Uterus (tissue), 3 donors: ENCODE measurements at regions not wholly inside any gene's neighbourhood (a gene's known extent, or its start where the extent isn't known, plus 50 kb on each side); places are given as distances from the start of the nearest gene placed in this dataset.

Experiments
- DNase-seq, 2 donors: peaks; one replicate each; pipeline ENCODE4 v3.0.0-alpha.2; 2019 to 2020
- H3K27ac ChIP-seq, 2 donors: fragments of 200-600 bp; sonication (generic); 1 replicate in 1 of 2; 2 replicates in 1 of 2; pipeline ENCODE4 v1.5.1; 2016 to 2018
- H3K27me3 ChIP-seq, 2 donors: fragments of 200-600 bp; sonication (generic); one replicate each; pipeline ENCODE4 v1.5.1; 2018 to 2019; ENCODE audit warnings: control low read depth in 1 of 2
- H3K36me3 ChIP-seq, 2 donors: fragments of 200-600 bp; sonication (generic); one replicate each; pipeline ENCODE4 v1.5.1; 2019; ENCODE audit warnings: control low read depth in 1 of 2
- H3K4me1 ChIP-seq, 2 donors: fragments of 200-600 bp; sonication (generic); one replicate each; pipeline ENCODE4 v1.5.1; 2018 to 2019; ENCODE audit warnings: control low read depth in 1 of 2
- H3K4me3 ChIP-seq, 2 donors: fragments of 200-600 bp; sonication (generic); 1 replicate in 1 of 2; 2 replicates in 1 of 2; pipeline ENCODE4 v1.5.1; 2018 to 2019; ENCODE audit warnings: mild to moderate bottlenecking in 1 of 2
- H3K9me3 ChIP-seq, 2 donors: fragments of 200-600 bp; sonication (generic); one replicate each; pipeline ENCODE4 v1.5.1; 2019; ENCODE audit warnings: control low read depth in 1 of 2
- CTCF ChIP-seq, 4 experiments: fragments of 200-600 bp in 2 of 4; fragments of 450-650 bp in 2 of 4; sonication (generic) in 2 of 4; IDR thresholded peaks; one replicate each; pipeline ENCODE4 v1.5.1; 2016 to 2019; ENCODE audit warnings: antibody characterized with exemption in 4 of 4, mild to moderate bottlenecking in 2 of 4, moderate library complexity in 1 of 4
- POLR2A ChIP-seq, 2 donors: fragments of 450-650 bp; IDR thresholded peaks; one replicate each; pipeline ENCODE4 v1.6.1; 2016; ENCODE audit warnings: antibody characterized with exemption in 2 of 2, mild to moderate bottlenecking in 1 of 2, moderate library complexity in 1 of 2
- intact Hi-C: fragments of 100-400 bp; cut with DNase I; formaldehyde crosslinking; loops from one replicate; pipeline ENCODE4 v1.15.1; 2023; ENCODE audit warnings: low total_unique reads
- donor health status: DM: yes; HTN: yes; CAD: no.

DNA sequence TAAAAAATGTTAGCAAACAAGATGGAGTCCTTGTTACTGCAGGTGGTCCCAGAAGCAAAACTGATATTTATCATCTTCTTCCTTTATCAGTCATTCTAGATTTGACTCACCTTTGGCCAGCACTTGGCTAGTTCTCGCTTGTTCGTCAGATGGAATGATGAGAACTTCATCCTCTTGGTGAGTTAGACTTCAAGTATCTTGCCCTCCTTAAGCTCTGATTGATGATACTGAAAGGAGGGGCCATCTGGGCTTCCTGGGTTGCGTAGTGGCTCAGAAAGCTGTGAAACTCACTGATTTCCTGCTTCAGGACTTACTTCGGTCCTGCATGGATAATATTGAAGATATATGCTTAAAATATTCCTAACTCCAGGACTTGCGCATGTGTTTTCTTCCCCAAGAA lies 1248.2 kb upstream of the CDH9 start:
- Histone ChIP-seq H3K36me3 (no peaks in the 10 kb centered on the region), H3K9me3 (no peaks in the 10 kb centered on the region), H3K27ac (no peak overlapping the region), H3K27me3 (no peaks in the 10 kb centered on the region), H3K4me3 (no peak overlapping the region), H3K4me1 (no peaks in the 10 kb centered on the region)
- no peak for DNase-seq
- intact Hi-C loops, result no loop called here
- no peak for TF ChIP-seq POLR2A (IDR thresholded peaks at IDR 0.05)
- TF ChIP-seq CTCF (IDR thresholded peaks at IDR 0.05), result no peak

DNA sequence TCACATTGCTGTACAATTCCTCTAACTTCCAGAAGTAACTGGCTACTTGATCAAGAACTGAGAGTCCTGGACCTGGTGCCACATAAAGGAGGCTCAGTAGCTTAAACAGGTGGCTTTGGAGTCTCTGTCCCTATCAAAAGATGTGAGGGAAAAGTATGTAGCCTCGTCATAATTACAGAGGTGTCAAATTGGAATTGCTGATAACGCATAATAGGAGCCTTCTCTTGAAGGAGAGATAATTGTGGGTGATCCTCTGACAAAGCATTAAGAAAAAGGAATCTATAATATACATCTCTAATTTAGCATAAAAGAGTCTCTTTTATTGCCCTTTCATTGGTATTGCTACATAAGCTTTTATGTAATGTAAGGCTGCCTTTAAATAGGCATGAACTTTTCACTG lies 1246.4 kb upstream of the CDH9 start:
- Histone ChIP-seq H3K27ac (no peak overlapping the region), H3K36me3 (no peaks in the 10 kb centered on the region), H3K4me1 (no peaks in the 10 kb centered on the region), H3K4me3 (no peak overlapping the region), H3K9me3 (no peaks in the 10 kb centered on the region), H3K27me3 (no peaks in the 10 kb centered on the region)
- no peak for DNase-seq
- intact Hi-C loops, result no loop called here
- TF ChIP-seq POLR2A (IDR thresholded peaks at IDR 0.05) (no peak), CTCF (IDR thresholded peaks at IDR 0.05) (no peak)

DNA sequence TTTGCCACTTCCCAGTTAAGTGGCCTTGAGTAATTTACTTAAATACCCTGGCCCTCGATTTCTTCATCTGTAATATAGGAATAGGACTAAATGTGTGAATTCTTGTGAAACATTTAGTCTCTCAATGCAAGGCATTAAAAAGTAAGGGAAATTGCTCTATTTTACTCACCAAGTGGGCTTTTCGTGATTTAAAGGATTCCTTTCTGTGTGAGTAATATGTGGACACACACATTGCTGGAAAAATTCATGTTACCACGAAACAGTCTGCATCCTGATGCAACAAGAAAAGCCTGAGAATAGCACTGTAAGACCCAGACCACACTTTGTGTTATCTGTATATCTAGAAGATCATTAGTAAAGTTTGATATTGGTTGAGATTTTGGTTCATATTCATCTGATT lies 1243.0 kb upstream of the CDH9 start:
- TF ChIP-seq CTCF (IDR thresholded peaks at IDR 0.05), result no peak
- no peak for DNase-seq
- intact Hi-C loops, result no loop called here
- Histone ChIP-seq H3K4me3 (no peak overlapping the region), H3K27me3 (no peaks in the 10 kb centered on the region), H3K9me3 (no peaks in the 10 kb centered on the region), H3K36me3 (no peaks in the 10 kb centered on the region), H3K27ac (no peak overlapping the region), H3K4me1 (no peaks in the 10 kb centered on the region)

GRCh38 chr5:28275931-28276330 lies 1237.5 kb upstream of the CDH9 start:
- TF ChIP-seq CTCF (IDR thresholded peaks at IDR 0.05), result no peak
- no peak for TF ChIP-seq POLR2A (IDR thresholded peaks at IDR 0.05)
- H3K4me1 ChIP-seq, result no peaks in the 10 kb centered on the region
- H3K36me3 ChIP-seq, result no peaks in the 10 kb centered on the region
- no peaks in the 10 kb centered on the region for H3K9me3 ChIP-seq
- H3K27ac ChIP-seq, result no peak overlapping the region
- intact Hi-C loops, result no loop called here
- H3K4me3 ChIP-seq, result no peak overlapping the region
- DNase-seq, result no peak
- no peaks in the 10 kb centered on the region for H3K27me3 ChIP-seq

DNA sequence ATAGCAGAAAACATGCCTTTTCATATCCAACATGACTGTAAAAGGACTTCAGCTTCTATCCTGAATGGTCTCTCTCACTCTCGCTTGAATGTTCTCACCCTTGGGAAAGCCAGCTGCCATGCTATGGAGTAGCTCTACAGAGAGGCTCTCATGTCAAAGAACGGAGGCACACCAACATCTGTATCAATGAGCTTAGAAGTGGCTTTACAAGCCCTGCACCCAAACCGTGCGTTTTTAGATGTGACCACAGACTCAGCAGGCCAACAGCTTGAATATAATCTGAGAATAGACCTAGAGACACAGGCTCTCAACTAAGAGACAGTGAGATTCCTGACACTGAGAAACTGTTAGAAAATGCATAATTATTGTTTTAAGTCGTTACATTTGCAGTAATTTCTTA lies 1231.6 kb upstream of the CDH9 start:
- H3K4me3 ChIP-seq, result no peak overlapping the region
- H3K4me1 ChIP-seq, result no peaks in the 10 kb centered on the region
- DNase-seq, result no peak
- TF ChIP-seq POLR2A (IDR thresholded peaks at IDR 0.05), result no peak
- TF ChIP-seq CTCF (IDR thresholded peaks at IDR 0.05), result no peak
- no peaks in the 10 kb centered on the region for H3K36me3 ChIP-seq
- no peaks in the 10 kb centered on the region for H3K27me3 ChIP-seq
- intact Hi-C loops, result no loop called here
- no peaks in the 10 kb centered on the region for H3K9me3 ChIP-seq
- H3K27ac ChIP-seq, result no peak overlapping the region
